Dendritic cell treated with granulocyte-macrophage colony-stimulating factor and Interleukin-4, amounts not matched to agents 40 ng/mL and 50 ng/mL, for 4 days (primary cell): ENCODE measurements at regions not wholly inside any gene's neighbourhood (a gene's known extent, or its start where the extent isn't known, plus 50 kb on each side); places are given as distances from the start of the nearest gene placed in this dataset.

Experiments
- H3K27ac Mint-ChIP-seq: one replicate; pipeline ENCODE4 v1.8.0; 2022; ENCODE audit warnings: mild to moderate bottlenecking, mixed read lengths
- H3K27me3 Mint-ChIP-seq: one replicate; pipeline ENCODE4 v1.8.0; 2022; ENCODE audit warnings: mild to moderate bottlenecking, mixed read lengths
- H3K36me3 Mint-ChIP-seq: one replicate; pipeline ENCODE4 v1.8.0; 2022; ENCODE audit warnings: low read depth, mixed read lengths
- H3K4me1 Mint-ChIP-seq: one replicate; pipeline ENCODE4 v1.8.0; 2022; ENCODE audit warnings: low read depth, mixed read lengths
- H3K4me3 Mint-ChIP-seq: one replicate; pipeline ENCODE4 v1.8.0; 2022; ENCODE audit warnings: mild to moderate bottlenecking, moderate library complexity, mixed read lengths
- H3K9me3 Mint-ChIP-seq: one replicate; pipeline ENCODE4 v1.8.0; 2022; ENCODE audit warnings: mixed read lengths
- intact Hi-C: fragments of 100-400 bp; cut with micrococcal nuclease; formaldehyde crosslinking; loops from one replicate; pipeline ENCODE4 v1.15.0; 2022

GRCh38 chr2:30031184-30031583 is 109.8 kb upstream of the ALK start:
- H3K27ac Mint-ChIP-seq = no peak overlapping the region
- no peaks in the 10 kb centered on the region for H3K9me3 Mint-ChIP-seq
- intact Hi-C loops = no loop called here
- H3K36me3 Mint-ChIP-seq = no peaks in the 10 kb centered on the region
- H3K4me1 Mint-ChIP-seq = no peaks in the 10 kb centered on the region
- no peak overlapping the region for H3K4me3 Mint-ChIP-seq
- peaks cover 12% of the 10 kb centered on the region for H3K27me3 Mint-ChIP-seq

GRCh38 chr2:30034052-30034775 is 112.6 kb upstream of the YPEL5 start:
- Mint-ChIP-seq H3K27ac (no peak overlapping the region), H3K9me3 (no peaks in the 10 kb centered on the region), H3K27me3 (peaks cover 5% of the 10 kb centered on the region), H3K4me1 (no peaks in the 10 kb centered on the region), H3K36me3 (no peaks in the 10 kb centered on the region), H3K4me3 (no peak overlapping the region)
- intact Hi-C loops = no loop called here

- Mint-ChIP-seq H3K27ac (no peak overlapping the region), H3K36me3 (no peaks in the 10 kb centered on the region), H3K27me3 (peaks cover 6% of the 10 kb centered on the region), H3K4me3 (no peak overlapping the region), H3K9me3 (no peaks in the 10 kb centered on the region), H3K4me1 (no peaks in the 10 kb centered on the region)
- intact Hi-C loops = no loop called here
These were observed 109.8 kb upstream of the YPEL5 start for GRCh38 chr2:30037016-30037415.

- Mint-ChIP-seq H3K4me1 (no peaks in the 10 kb centered on the region), H3K27me3 (peaks cover 6% of the 10 kb centered on the region), H3K9me3 (no peaks in the 10 kb centered on the region), H3K27ac (no peak overlapping the region), H3K4me3 (no peak overlapping the region), H3K36me3 (no peaks in the 10 kb centered on the region)
- intact Hi-C loops = no loop called here
These were observed 108.4 kb upstream of the YPEL5 start for GRCh38 chr2:30038419-30038818.

- Mint-ChIP-seq H3K27ac (no peak overlapping the region), H3K4me3 (no peak overlapping the region), H3K9me3 (no peaks in the 10 kb centered on the region), H3K36me3 (no peaks in the 10 kb centered on the region), H3K4me1 (no peaks in the 10 kb centered on the region), H3K27me3 (peaks cover 6% of the 10 kb centered on the region)
- intact Hi-C loops = no loop called here
These were observed 107.7 kb upstream of the YPEL5 start for GRCh38 chr2:30039101-30039500.

- Mint-ChIP-seq H3K4me1 (no peaks in the 10 kb centered on the region), H3K36me3 (no peaks in the 10 kb centered on the region), H3K9me3 (no peaks in the 10 kb centered on the region), H3K27ac (no peak overlapping the region), H3K4me3 (no peak overlapping the region), H3K27me3 (peaks cover 5% of the 10 kb centered on the region)
- intact Hi-C loops = no loop called here
These were observed 106.7 kb upstream of the YPEL5 start for GRCh38 chr2:30040147-30040546.

- H3K9me3 Mint-ChIP-seq = no peaks in the 10 kb centered on the region
- no peaks in the 10 kb centered on the region for H3K36me3 Mint-ChIP-seq
- H3K4me3 Mint-ChIP-seq = no peak overlapping the region
- intact Hi-C loops = no loop called here
- H3K4me1 Mint-ChIP-seq = no peaks in the 10 kb centered on the region
- peaks cover 4% of the 10 kb centered on the region for H3K27me3 Mint-ChIP-seq
- no peak overlapping the region for H3K27ac Mint-ChIP-seq
These were observed 104.9 kb upstream of the YPEL5 start for GRCh38 chr2:30041884-30042283.

GRCh38 chr2:30046396-30046795 is 100.4 kb upstream of the YPEL5 start:
- no peaks in the 10 kb centered on the region for H3K9me3 Mint-ChIP-seq
- no peak overlapping the region for H3K4me3 Mint-ChIP-seq
- H3K27me3 Mint-ChIP-seq = peaks cover under 1% of the 10 kb centered on the region
- intact Hi-C loops = no loop called here
- H3K27ac Mint-ChIP-seq = no peak overlapping the region
- no peaks in the 10 kb centered on the region for H3K36me3 Mint-ChIP-seq
- no peaks in the 10 kb centered on the region for H3K4me1 Mint-ChIP-seq

GRCh38 chr2:30046979-30047378 is 99.8 kb upstream of the YPEL5 start:
- Mint-ChIP-seq H3K9me3 (no peaks in the 10 kb centered on the region), H3K27ac (no peak overlapping the region), H3K4me3 (no peak overlapping the region), H3K4me1 (no peaks in the 10 kb centered on the region), H3K27me3 (no peaks in the 10 kb centered on the region), H3K36me3 (no peaks in the 10 kb centered on the region)
- intact Hi-C loops = no loop called here

GRCh38 chr2:30048636-30049175 is 98.1 kb upstream of the YPEL5 start:
- H3K27me3 Mint-ChIP-seq = no peaks in the 10 kb centered on the region
- H3K27ac Mint-ChIP-seq = no peak overlapping the region
- no peak overlapping the region for H3K4me3 Mint-ChIP-seq
- no peaks in the 10 kb centered on the region for H3K9me3 Mint-ChIP-seq
- H3K36me3 Mint-ChIP-seq = no peaks in the 10 kb centered on the region
- no peaks in the 10 kb centered on the region for H3K4me1 Mint-ChIP-seq
- intact Hi-C loops = no loop called here

GRCh38 chr2:30055548-30055947 is 91.3 kb upstream of the YPEL5 start:
- no peak overlapping the region for H3K4me3 Mint-ChIP-seq
- H3K9me3 Mint-ChIP-seq = no peaks in the 10 kb centered on the region
- intact Hi-C loops = no loop called here
- no peak overlapping the region for H3K27ac Mint-ChIP-seq
- no peaks in the 10 kb centered on the region for H3K36me3 Mint-ChIP-seq
- peaks cover 2% of the 10 kb centered on the region for H3K27me3 Mint-ChIP-seq
- no peaks in the 10 kb centered on the region for H3K4me1 Mint-ChIP-seq

GRCh38 chr2:30060562-30060961 is 86.2 kb upstream of the YPEL5 start:
- H3K9me3 Mint-ChIP-seq = peaks cover 26% of the 10 kb centered on the region
- H3K36me3 Mint-ChIP-seq = no peaks in the 10 kb centered on the region
- H3K27me3 Mint-ChIP-seq = peaks cover 5% of the 10 kb centered on the region
- H3K4me3 Mint-ChIP-seq = no peak overlapping the region
- intact Hi-C loops = no loop called here
- H3K27ac Mint-ChIP-seq = no peak overlapping the region
- no peaks in the 10 kb centered on the region for H3K4me1 Mint-ChIP-seq

GRCh38 chr2:30068067-30068466 is 78.7 kb upstream of the YPEL5 start:
- H3K27me3 Mint-ChIP-seq = peaks cover 19% of the 10 kb centered on the region
- intact Hi-C loops = no loop called here
- H3K9me3 Mint-ChIP-seq = peaks cover 39% of the 10 kb centered on the region
- H3K4me3 Mint-ChIP-seq = no peak overlapping the region
- H3K27ac Mint-ChIP-seq = no peak overlapping the region
- no peaks in the 10 kb centered on the region for H3K4me1 Mint-ChIP-seq
- no peaks in the 10 kb centered on the region for H3K36me3 Mint-ChIP-seq

- H3K27me3 Mint-ChIP-seq = peaks cover 24% of the 10 kb centered on the region
- no peaks in the 10 kb centered on the region for H3K4me1 Mint-ChIP-seq
- H3K27ac Mint-ChIP-seq = no peak overlapping the region
- intact Hi-C loops = loop anchor here (1.0 to 5.0 kb wide), 2 partner anchors 149 to 1115 kb away; no protein-coding TSS in a partner anchor
- no peaks in the 10 kb centered on the region for H3K9me3 Mint-ChIP-seq
- no peak overlapping the region for H3K4me3 Mint-ChIP-seq
- H3K36me3 Mint-ChIP-seq = no peaks in the 10 kb centered on the region
These were observed 74.5 kb upstream of the YPEL5 start for GRCh38 chr2:30072250-30072842.
